H1 (cell line): ENCODE measurements at regions not wholly inside any gene's neighbourhood (a gene's known extent, or its start where the extent isn't known, plus 50 kb on each side); places are given as distances from the start of the nearest gene placed in this dataset.

Experiments used
- CTCF ChIA-PET: fragments of 300-600 bp; sonication (Branson Sonifier 250); formaldehyde crosslinking; loops from one replicate; lab custom pipeline; 2021; ENCODE audit not compliant: partially characterized antibody; lab: Charles Lee
- POLR2A ChIA-PET: fragments of 300-600 bp; sonication (Branson Sonifier 250); formaldehyde crosslinking; loops from one replicate; lab custom pipeline; 2021; ENCODE audit warnings: inconsistent platforms; ENCODE audit not compliant: partially characterized antibody; lab: Charles Lee
- DNase-seq, 2 experiments: peaks; one replicate each; pipeline versions ENCODE4 v3.0.0 to v3.0.0-alpha.2; 2010 to 2022; ENCODE audit warnings: low spot score in 2 of 2, low read depth in 1 of 2, mixed read lengths in 1 of 2
- FAIRE-seq: peaks from 2 replicates; lab custom pipeline; 2011; peaks lifted over from hg19 to GRCh38; lab: Jason Lieb, UNC
- H2AFZ ChIP-seq: 2 replicates; pipeline ENCODE4 v1.8.1; 2012; ENCODE audit warnings: low read length, inconsistent platforms
- H2AK5ac ChIP-seq: 2 replicates; pipeline ENCODE4 v1.6.1; 2013; ENCODE audit warnings: low read depth, low read length
- H2BK120ac ChIP-seq: replicated peaks from 2 replicates; pipeline ENCODE3; 2013; ENCODE audit warnings: low read depth, low read length, inconsistent platforms
- H2BK12ac ChIP-seq: 2 replicates; pipeline ENCODE4 v1.6.1; 2013; ENCODE audit warnings: low read depth, low read length
- H2BK15ac ChIP-seq: 2 replicates; pipeline ENCODE4 v1.6.1; 2013; ENCODE audit warnings: low read length
- H2BK20ac ChIP-seq: 2 replicates; pipeline ENCODE4 v1.6.1; 2013; ENCODE audit warnings: low read length
- H2BK5ac ChIP-seq: 2 replicates; pipeline ENCODE4 v1.6.1; 2013; ENCODE audit warnings: low read depth, low read length
- H3K14ac ChIP-seq: 2 replicates; pipeline ENCODE4 v1.6.1; 2013; ENCODE audit warnings: inconsistent platforms; ENCODE audit not compliant: insufficient read length
- H3K18ac ChIP-seq: 2 replicates; pipeline ENCODE4 v1.6.1; 2013; ENCODE audit warnings: low read length; ENCODE audit errors: extremely low read depth
- H3K23ac ChIP-seq: 2 replicates; pipeline ENCODE4 v1.6.1; 2013; ENCODE audit warnings: inconsistent platforms; ENCODE audit not compliant: insufficient read length
- H3K23me2 ChIP-seq: 2 replicates; pipeline ENCODE4 v1.6.1; 2013; ENCODE audit warnings: low read depth, low read length
- H3K27ac ChIP-seq: 2 replicates; pipeline ENCODE4 v1.6.1; 2011; ENCODE audit warnings: low read depth, low read length, inconsistent platforms
- H3K27me3 ChIP-seq, 4 experiments: replicated peaks in 1 of 4; 1 replicate in 1 of 4; 2 replicates in 3 of 4; pipeline versions ENCODE4 v1.6.1 to v1.8.1; 2011 to 2013; ENCODE audit warnings: low read length in 3 of 4, mild to moderate bottlenecking in 3 of 4, inconsistent platforms in 2 of 4, mixed read lengths in 2 of 4, moderate library complexity in 1 of 4; ENCODE audit not compliant: control insufficient read depth in 3 of 4, insufficient read depth in 3 of 4; ENCODE audit errors: extremely low read depth in 1 of 4
- H3K36me3 ChIP-seq, 4 experiments: 2 replicates each; pipeline versions ENCODE4 v1.6.1 to v1.8.1; 2011 to 2013; ENCODE audit warnings: mild to moderate bottlenecking in 4 of 4, low read length in 3 of 4, moderate library complexity in 2 of 4, control low read depth in 1 of 4, inconsistent platforms in 1 of 4; ENCODE audit not compliant: insufficient read depth in 4 of 4, control insufficient read depth in 2 of 4
- H3K4ac ChIP-seq: replicated peaks from 2 replicates; pipeline ENCODE3; 2013; ENCODE audit warnings: low read length, low read depth, mixed read lengths, inconsistent platforms; ENCODE audit not compliant: insufficient read length
- H3K4me1 ChIP-seq, 4 experiments: replicated peaks in 1 of 4; 1 replicate in 1 of 4; 2 replicates in 3 of 4; pipeline versions ENCODE4 v1.6.1 to v1.8.1; 2011 to 2013; ENCODE audit warnings: low read length in 3 of 4, inconsistent platforms in 2 of 4, mixed read lengths in 1 of 4; ENCODE audit not compliant: insufficient read depth in 4 of 4, control insufficient read depth in 3 of 4
- H3K4me2 ChIP-seq, 2 experiments: 2 replicates each; pipeline versions ENCODE4 v1.6.1 to v1.8.1; 2011 to 2013; ENCODE audit warnings: low read depth in 2 of 2, low read length in 2 of 2, control low read depth in 1 of 2, inconsistent platforms in 1 of 2, mild to moderate bottlenecking in 1 of 2; ENCODE audit not compliant: insufficient read depth in 1 of 2
- H3K4me3 ChIP-seq, 4 experiments: fragments of 200-600, 300-600 bp in 1 of 4; sonication (generic), shearing (Covaris generic), sonication (Bioruptor Twin) in 1 of 4; 2 replicates each; pipeline versions ENCODE4 v1.5.1 to v1.8.1; 2011 to 2016; ENCODE audit warnings: low read length in 4 of 4, low read depth in 3 of 4, control low read depth in 2 of 4, inconsistent platforms in 2 of 4, mild to moderate bottlenecking in 2 of 4, mixed read lengths in 1 of 4, moderate library complexity in 1 of 4; ENCODE audit not compliant: insufficient read depth in 2 of 4; ENCODE audit errors: extremely low read depth in 1 of 4
- H3K56ac ChIP-seq: replicated peaks from 2 replicates; pipeline ENCODE3; 2013; ENCODE audit warnings: low read depth, mild to moderate bottlenecking, mixed read lengths, low read length, inconsistent platforms; ENCODE audit not compliant: insufficient read length
- H3K79me1 ChIP-seq: 2 replicates; pipeline ENCODE4 v1.6.1; 2013; ENCODE audit warnings: low read depth, low read length, control low read depth
- H3K79me2 ChIP-seq, 2 experiments: 2 replicates each; pipeline versions ENCODE4 v1.6.1 to v1.8.1; 2012 to 2013; ENCODE audit warnings: low read length in 2 of 2, mild to moderate bottlenecking in 2 of 2, inconsistent platforms in 1 of 2; ENCODE audit not compliant: insufficient read depth in 2 of 2, control insufficient read depth in 1 of 2
- H3K9ac ChIP-seq, 4 experiments: replicated peaks in 1 of 4; 1 replicate in 1 of 4; 2 replicates in 3 of 4; pipeline versions ENCODE4 v1.6.1 to v1.8.1; 2011 to 2013; ENCODE audit warnings: low read depth in 3 of 4, low read length in 3 of 4, control low read depth in 2 of 4, mild to moderate bottlenecking in 2 of 4, moderate library complexity in 2 of 4, inconsistent platforms in 1 of 4; ENCODE audit errors: extremely low read depth in 1 of 4
- H3K9me3 ChIP-seq, 2 experiments: 2 replicates each; pipeline versions ENCODE4 v1.6.1 to v1.8.1; 2012 to 2013; ENCODE audit warnings: mild to moderate bottlenecking in 2 of 2, moderate library complexity in 2 of 2, control low read depth in 1 of 2, inconsistent platforms in 1 of 2, low read depth in 1 of 2, low read length in 1 of 2, mixed read lengths in 1 of 2; ENCODE audit not compliant: insufficient read depth in 2 of 2
- H4K20me1 ChIP-seq, 2 experiments: replicated peaks in 1 of 2; 2 replicates each; pipeline versions ENCODE3 to v1.8.1; 2011 to 2013; ENCODE audit warnings: inconsistent platforms in 2 of 2, low read length in 2 of 2, mild to moderate bottlenecking in 1 of 2; ENCODE audit not compliant: insufficient read depth in 2 of 2, control insufficient read depth in 1 of 2
- H4K5ac ChIP-seq: 2 replicates; pipeline ENCODE4 v1.6.1; 2013; ENCODE audit warnings: low read length, low read depth, mixed read lengths, inconsistent platforms; ENCODE audit not compliant: insufficient read length
- H4K8ac ChIP-seq: 2 replicates; pipeline ENCODE4 v1.8.0; 2013; ENCODE audit warnings: mild to moderate bottlenecking, moderate library complexity, low read length, inconsistent platforms; ENCODE audit not compliant: insufficient read depth; ENCODE audit errors: extremely low read depth
- H4K91ac ChIP-seq: replicated peaks from 2 replicates; pipeline ENCODE3; 2013; ENCODE audit warnings: low read length, mixed read lengths, inconsistent platforms; ENCODE audit not compliant: insufficient read length
- EGR1 ChIP-seq: IDR thresholded peaks from 2 replicates; pipeline ENCODE4 v1.6.1; 2011; ENCODE audit warnings: low read depth, low read length, borderline replicate concordance
- EZH2 ChIP-seq: fragments of 200-600 bp; sonication (generic); IDR thresholded peaks from 2 replicates; pipeline ENCODE4 v1.7.1; 2012; ENCODE audit warnings: low read depth, mild to moderate bottlenecking, moderate library complexity, low read length, inconsistent platforms; ENCODE audit not compliant: severe bottlenecking
- KDM5A ChIP-seq: fragments of 200-600 bp; IDR thresholded peaks from 2 replicates; pipeline ENCODE4 v1.7.1; 2012; ENCODE audit warnings: mild to moderate bottlenecking, low read length, inconsistent platforms, mixed read lengths
- NRF1 ChIP-seq: IDR thresholded peaks from 2 replicates; pipeline ENCODE4 v1.6.1; 2011; ENCODE audit warnings: mild to moderate bottlenecking, low read depth, low read length, improper control_type of control experiment
- SIX5 ChIP-seq: IDR thresholded peaks from 2 replicates; pipeline ENCODE4 v1.6.1; 2011; ENCODE audit warnings: mild to moderate bottlenecking, low read depth, low read length
- SP1 ChIP-seq: IDR thresholded peaks from 2 replicates; pipeline ENCODE4 v1.6.1; 2011; ENCODE audit warnings: low read depth, low read length
- SP4 ChIP-seq: IDR thresholded peaks from 2 replicates; pipeline ENCODE4 v1.6.1; 2012; ENCODE audit warnings: low read length, inconsistent platforms
- TAF1 ChIP-seq: IDR thresholded peaks from 2 replicates; pipeline ENCODE4 v1.6.1; 2011; ENCODE audit warnings: mild to moderate bottlenecking, low read depth, low read length
- ZNF274 ChIP-seq: IDR thresholded peaks from 2 replicates; pipeline ENCODE4 v1.7.0; 2012; ENCODE audit warnings: low read length, borderline replicate concordance; ENCODE audit errors: extremely low read depth
- WGBS, 2 experiments: shearing (Covaris generic) in 1 of 2; methylation state at CpG; one replicate each; pipeline versions ENCODE4 v1.1.6 to v1.1.7; 2013 to 2015; ENCODE audit warnings: low lambda C conversion rate in 2 of 2, mixed read lengths in 2 of 2, inconsistent platforms in 1 of 2, low coverage in 1 of 2, missing lambda C conversion rate in 1 of 2; ENCODE audit not compliant: insufficient replicate concordance in 2 of 2, insufficient coverage in 1 of 2, insufficient read length in 1 of 2; ENCODE audit errors: extremely low coverage in 1 of 2, missing lambda C conversion rate in 1 of 2; 5-methylcytosine and 5-hydroxymethylcytosine counted together
- TF ChIP-seq, protein P1 (sequence below): IDR thresholded peaks from 2 replicates; pipeline ENCODE4 v1.6.1; 2011; ENCODE audit warnings: low read length, improper control_type of control experiment
- TF ChIP-seq, protein P2 (sequence below): IDR thresholded peaks from 2 replicates; pipeline ENCODE4 v1.6.1; 2012; ENCODE audit warnings: inconsistent platforms
- TF ChIP-seq, protein P3 (sequence below): IDR thresholded peaks from 2 replicates; pipeline ENCODE4 v1.6.1; 2012; ENCODE audit warnings: low read length, inconsistent platforms

GRCh38 chr5:118111956-118112355 is 876.4 kb downstream of the DTWD2 start:
- ChIA-PET POLR2A (no interaction called here), CTCF (interaction anchor here (0.7 kb wide), 1 partner anchor 89 kb away, joined by 3 read pairs; no protein-coding TSS in a partner anchor)
- Histone ChIP-seq H3K27ac (no peak overlapping the region), H3K79me1 (no peaks in the 10 kb centered on the region), H4K20me1 (no peaks in the 10 kb centered on the region), H2BK120ac (no peak overlapping the region), H3K36me3 (no peaks in the 10 kb centered on the region), H3K23me2 (no peaks in the 10 kb centered on the region; the same call in 1 of the 2 replicates), H2BK5ac (no peak overlapping the region), H3K23ac (no peak overlapping the region), H2BK15ac (no peak overlapping the region), H3K9ac (no peak overlapping the region), H4K91ac (no peak overlapping the region), H3K4ac (no peak overlapping the region), H3K79me2 (no peaks in the 10 kb centered on the region), H3K56ac (no peak overlapping the region), H3K18ac (no peak overlapping the region), H2BK12ac (no peak overlapping the region), H2AK5ac (no peak overlapping the region), H2BK20ac (no peak overlapping the region), H3K4me1 (no peaks in the 10 kb centered on the region), H4K5ac (no peak overlapping the region), H3K14ac (no peak overlapping the region), H3K4me2 (no peak overlapping the region), H3K27me3 (peaks cover 3 to 14% (median 10%) of the 10 kb centered on the region in 4 experiments; a peak in 6 of 7 replicates), H2AFZ (no peak overlapping the region), H3K4me3 (no peak overlapping the region), H3K9me3 (no peaks in the 10 kb centered on the region), H4K8ac (no peak overlapping the region)
- no peak for DNase-seq
- no peak for FAIRE-seq
- 68% methylated on average over 5 of the region's 5 CpGs; no CpG with 5 or more reads in 1 of the 2 experiments for WGBS, 2 experiments
- TF ChIP-seq, protein P1, sequence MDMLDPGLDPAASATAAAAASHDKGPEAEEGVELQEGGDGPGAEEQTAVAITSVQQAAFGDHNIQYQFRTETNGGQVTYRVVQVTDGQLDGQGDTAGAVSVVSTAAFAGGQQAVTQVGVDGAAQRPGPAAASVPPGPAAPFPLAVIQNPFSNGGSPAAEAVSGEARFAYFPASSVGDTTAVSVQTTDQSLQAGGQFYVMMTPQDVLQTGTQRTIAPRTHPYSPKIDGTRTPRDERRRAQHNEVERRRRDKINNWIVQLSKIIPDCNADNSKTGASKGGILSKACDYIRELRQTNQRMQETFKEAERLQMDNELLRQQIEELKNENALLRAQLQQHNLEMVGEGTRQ, result no peak
- TF ChIP-seq, protein P2, sequence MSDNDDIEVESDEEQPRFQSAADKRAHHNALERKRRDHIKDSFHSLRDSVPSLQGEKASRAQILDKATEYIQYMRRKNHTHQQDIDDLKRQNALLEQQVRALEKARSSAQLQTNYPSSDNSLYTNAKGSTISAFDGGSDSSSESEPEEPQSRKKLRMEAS, result no peak
- TF ChIP-seq ZNF274, result no peak
- TF ChIP-seq EZH2, result no peak
- no peak for TF ChIP-seq SIX5
- no peak for TF ChIP-seq SP4
- no peak for TF ChIP-seq TAF1
- no peak for TF ChIP-seq SP1
- no peak for TF ChIP-seq EGR1
- TF ChIP-seq, protein P3, sequence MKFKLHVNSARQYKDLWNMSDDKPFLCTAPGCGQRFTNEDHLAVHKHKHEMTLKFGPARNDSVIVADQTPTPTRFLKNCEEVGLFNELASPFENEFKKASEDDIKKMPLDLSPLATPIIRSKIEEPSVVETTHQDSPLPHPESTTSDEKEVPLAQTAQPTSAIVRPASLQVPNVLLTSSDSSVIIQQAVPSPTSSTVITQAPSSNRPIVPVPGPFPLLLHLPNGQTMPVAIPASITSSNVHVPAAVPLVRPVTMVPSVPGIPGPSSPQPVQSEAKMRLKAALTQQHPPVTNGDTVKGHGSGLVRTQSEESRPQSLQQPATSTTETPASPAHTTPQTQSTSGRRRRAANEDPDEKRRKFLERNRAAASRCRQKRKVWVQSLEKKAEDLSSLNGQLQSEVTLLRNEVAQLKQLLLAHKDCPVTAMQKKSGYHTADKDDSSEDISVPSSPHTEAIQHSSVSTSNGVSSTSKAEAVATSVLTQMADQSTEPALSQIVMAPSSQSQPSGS, result no peak
- no peak for TF ChIP-seq NRF1
- TF ChIP-seq KDM5A, result no peak
